ENCODE measurements at regions not wholly inside any gene's neighbourhood (a gene's known extent, or its start where the extent isn't known, plus 50 kb on each side); places are given as distances from the start of the nearest gene placed in this dataset.

GRCh38 chr3:101976473-101976872 is 127.2 kb downstream of the NFKBIZ start:
- Mint-ChIP-seq H3K36me3 (ENCODE audit: insufficient read depth) (no peaks in the 10 kb centered on the region), H3K4me3 (ENCODE audit: low read depth) (no peak overlapping the region), H3K27me3 (no peaks in the 10 kb centered on the region), H3K27ac (no peak overlapping the region), H3K9me3 (ENCODE audit: low read depth) (peaks cover 3% of the 10 kb centered on the region), H3K4me1 (ENCODE audit: low read depth) (peaks cover 13% of the 10 kb centered on the region)
- no peak for DNase-seq (ENCODE audit: low spot score, unreplicated experiment)
- no peak for TF ChIP-seq CTCF (IDR thresholded peaks at IDR 0.05; ENCODE audit: unreplicated experiment)

- DNase-seq (ENCODE audit: low spot score, unreplicated experiment): no peak
- H3K36me3 Mint-ChIP-seq (ENCODE audit: insufficient read depth): no peaks in the 10 kb centered on the region
- H3K4me3 Mint-ChIP-seq (ENCODE audit: low read depth): no peak overlapping the region
- no peak overlapping the region for H3K27ac Mint-ChIP-seq
- peaks cover 13% of the 10 kb centered on the region for H3K4me1 Mint-ChIP-seq (ENCODE audit: low read depth)
- H3K9me3 Mint-ChIP-seq (ENCODE audit: low read depth): peaks cover 3% of the 10 kb centered on the region
- no peaks in the 10 kb centered on the region for H3K27me3 Mint-ChIP-seq
- TF ChIP-seq CTCF (IDR thresholded peaks at IDR 0.05; ENCODE audit: unreplicated experiment): no peak
Measured at GRCh38 chr3:101978348-101978747, 129.0 kb downstream of the NFKBIZ start.

GRCh38 chr3:101979033-101979432 is 129.7 kb downstream of the NFKBIZ start:
- DNase-seq (ENCODE audit: low spot score, unreplicated experiment): no peak
- peaks cover 13% of the 10 kb centered on the region for H3K4me1 Mint-ChIP-seq (ENCODE audit: low read depth)
- peaks cover 3% of the 10 kb centered on the region for H3K9me3 Mint-ChIP-seq (ENCODE audit: low read depth)
- H3K36me3 Mint-ChIP-seq (ENCODE audit: insufficient read depth): no peaks in the 10 kb centered on the region
- TF ChIP-seq CTCF (IDR thresholded peaks at IDR 0.05; ENCODE audit: unreplicated experiment): no peak
- H3K27ac Mint-ChIP-seq: no peak overlapping the region
- no peaks in the 10 kb centered on the region for H3K27me3 Mint-ChIP-seq
- H3K4me3 Mint-ChIP-seq (ENCODE audit: low read depth): no peak overlapping the region

GRCh38 chr3:101984356-101984755 is 135.0 kb downstream of the NFKBIZ start:
- H3K4me1 Mint-ChIP-seq (ENCODE audit: low read depth): no peaks in the 10 kb centered on the region
- no peak overlapping the region for H3K4me3 Mint-ChIP-seq (ENCODE audit: low read depth)
- H3K27me3 Mint-ChIP-seq: no peaks in the 10 kb centered on the region
- H3K9me3 Mint-ChIP-seq (ENCODE audit: low read depth): no peaks in the 10 kb centered on the region
- no peaks in the 10 kb centered on the region for H3K36me3 Mint-ChIP-seq (ENCODE audit: insufficient read depth)
- H3K27ac Mint-ChIP-seq: no peak overlapping the region
- DNase-seq (ENCODE audit: low spot score, unreplicated experiment): no peak
- TF ChIP-seq CTCF (IDR thresholded peaks at IDR 0.05; ENCODE audit: unreplicated experiment): no peak

GRCh38 chr3:101988596-101988995 is 139.3 kb downstream of the NFKBIZ start:
- H3K4me3 Mint-ChIP-seq (ENCODE audit: low read depth): no peak overlapping the region
- no peaks in the 10 kb centered on the region for H3K4me1 Mint-ChIP-seq (ENCODE audit: low read depth)
- H3K9me3 Mint-ChIP-seq (ENCODE audit: low read depth): no peaks in the 10 kb centered on the region
- no peaks in the 10 kb centered on the region for H3K27me3 Mint-ChIP-seq
- DNase-seq (ENCODE audit: low spot score, unreplicated experiment): no peak
- no peak overlapping the region for H3K27ac Mint-ChIP-seq
- no peaks in the 10 kb centered on the region for H3K36me3 Mint-ChIP-seq (ENCODE audit: insufficient read depth)
- TF ChIP-seq CTCF (IDR thresholded peaks at IDR 0.05; ENCODE audit: unreplicated experiment): no peak

All from progenitor cell of endocrine pancreas (in vitro differentiated cells).